Testis (tissue), 2 donors: ENCODE measurements at regions not wholly inside any gene's neighbourhood (a gene's known extent, or its start where the extent isn't known, plus 50 kb on each side); places are given as distances from the start of the nearest gene placed in this dataset.

Source experiments
- POLR2A ChIP-seq: fragments of 450-650 bp; IDR thresholded peaks from one replicate; pipeline ENCODE4 v1.6.1; 2017; ENCODE audit warnings: antibody characterized with exemption, mild to moderate bottlenecking, moderate library complexity
- TF ChIP-seq, protein P1 (sequence below), 3 experiments: fragments of 450-650 bp in 2 of 3; fragments of 200-600 bp in 1 of 3; sonication (generic) in 1 of 3; IDR thresholded peaks; one replicate each; pipeline ENCODE4 v1.5.1; 2016 to 2019; ENCODE audit warnings: antibody characterized with exemption in 3 of 3, mild to moderate bottlenecking in 2 of 3, moderate library complexity in 1 of 3

DNA sequence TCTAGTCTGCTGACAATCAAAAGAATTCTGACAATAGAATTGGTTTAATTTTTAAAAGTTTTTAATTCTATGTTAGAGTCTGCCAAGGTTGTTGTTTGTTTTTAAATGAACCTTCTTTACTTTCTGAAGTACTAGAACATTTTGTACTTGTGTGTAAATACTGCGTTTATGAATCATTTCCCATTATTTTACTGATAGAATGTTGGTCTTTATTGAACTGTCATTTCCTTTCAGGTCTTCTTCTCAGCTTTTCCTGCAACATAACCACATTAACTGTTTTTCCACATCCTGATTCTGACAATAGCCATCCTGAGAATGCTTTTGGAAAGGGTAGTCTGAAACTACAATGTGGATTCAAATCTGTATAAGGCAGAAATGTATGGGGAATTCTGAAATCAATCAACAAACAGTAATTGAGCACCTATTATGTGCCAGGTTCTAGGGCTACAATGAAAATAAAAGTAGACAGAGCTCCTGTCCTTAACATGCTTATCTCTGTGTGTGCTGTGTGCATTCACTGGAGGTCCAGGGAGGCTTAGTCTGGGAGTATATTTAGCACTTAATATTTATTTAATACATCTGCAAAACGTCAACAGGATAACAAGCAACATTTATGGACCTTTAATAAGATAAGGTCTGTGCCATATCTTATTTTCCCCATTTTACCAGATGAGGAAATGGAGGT, 73.1 kb upstream of the SLC38A2 start:
- TF ChIP-seq, protein P1, sequence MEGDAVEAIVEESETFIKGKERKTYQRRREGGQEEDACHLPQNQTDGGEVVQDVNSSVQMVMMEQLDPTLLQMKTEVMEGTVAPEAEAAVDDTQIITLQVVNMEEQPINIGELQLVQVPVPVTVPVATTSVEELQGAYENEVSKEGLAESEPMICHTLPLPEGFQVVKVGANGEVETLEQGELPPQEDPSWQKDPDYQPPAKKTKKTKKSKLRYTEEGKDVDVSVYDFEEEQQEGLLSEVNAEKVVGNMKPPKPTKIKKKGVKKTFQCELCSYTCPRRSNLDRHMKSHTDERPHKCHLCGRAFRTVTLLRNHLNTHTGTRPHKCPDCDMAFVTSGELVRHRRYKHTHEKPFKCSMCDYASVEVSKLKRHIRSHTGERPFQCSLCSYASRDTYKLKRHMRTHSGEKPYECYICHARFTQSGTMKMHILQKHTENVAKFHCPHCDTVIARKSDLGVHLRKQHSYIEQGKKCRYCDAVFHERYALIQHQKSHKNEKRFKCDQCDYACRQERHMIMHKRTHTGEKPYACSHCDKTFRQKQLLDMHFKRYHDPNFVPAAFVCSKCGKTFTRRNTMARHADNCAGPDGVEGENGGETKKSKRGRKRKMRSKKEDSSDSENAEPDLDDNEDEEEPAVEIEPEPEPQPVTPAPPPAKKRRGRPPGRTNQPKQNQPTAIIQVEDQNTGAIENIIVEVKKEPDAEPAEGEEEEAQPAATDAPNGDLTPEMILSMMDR (IDR thresholded peaks at IDR 0.05): no peak
- no peak for TF ChIP-seq POLR2A
